ENCODE measurements at regions not wholly inside any gene's neighbourhood (a gene's known extent, or its start where the extent isn't known, plus 50 kb on each side); places are given as distances from the start of the nearest gene placed in this dataset.

- DNase-seq (ENCODE audit: low spot score): no peak
Measured at GRCh38 chr9:14560194-14560593, 133.0 kb downstream of the ZDHHC21 start.

GRCh38 chr9:14554886-14555285, 138.3 kb downstream of the ZDHHC21 start:
- DNase-seq (ENCODE audit: low spot score): no peak

GRCh38 chr9:14547245-14548060, 145.8 kb downstream of the ZDHHC21 start:
- DNase-seq (ENCODE audit: low spot score): no peak

- no peak for DNase-seq (ENCODE audit: low spot score)
Measured at GRCh38 chr9:14546693-14547092, 146.5 kb downstream of the ZDHHC21 start.

- DNase-seq (ENCODE audit: low spot score): no peak
Measured at GRCh38 chr9:14542071-14542470, 151.2 kb downstream of the ZDHHC21 start.

GRCh38 chr9:14538526-14538925, 154.7 kb downstream of the ZDHHC21 start:
- DNase-seq (ENCODE audit: low spot score): no peak

- DNase-seq (ENCODE audit: low spot score): no peak
Measured at GRCh38 chr9:14535161-14535955, 157.9 kb downstream of the ZDHHC21 start.

- DNase-seq (ENCODE audit: low spot score): no peak
Measured at GRCh38 chr9:14533867-14534640, 159.2 kb downstream of the ZDHHC21 start.

- DNase-seq (ENCODE audit: low spot score): no peak
Measured at GRCh38 chr9:14532456-14533115, 160.6 kb downstream of the ZDHHC21 start.

GRCh38 chr9:14531341-14532269, 161.6 kb downstream of the ZDHHC21 start:
- DNase-seq (ENCODE audit: low spot score): no peak

GRCh38 chr9:14530841-14531240, 162.4 kb downstream of the ZDHHC21 start:
- no peak for DNase-seq (ENCODE audit: low spot score)

- DNase-seq (ENCODE audit: low spot score): no peak
Measured at GRCh38 chr9:14530366-14530765, 162.9 kb downstream of the ZDHHC21 start.

GRCh38 chr9:14529629-14530028, 163.6 kb downstream of the ZDHHC21 start:
- no peak for DNase-seq (ENCODE audit: low spot score)

- DNase-seq (ENCODE audit: low spot score): no peak
Measured at GRCh38 chr9:14529054-14529453, 164.2 kb downstream of the ZDHHC21 start.

GRCh38 chr9:14526504-14526903, 166.7 kb downstream of the ZDHHC21 start:
- DNase-seq (ENCODE audit: low spot score): no peak

GRCh38 chr9:14525856-14526255, 167.4 kb downstream of the ZDHHC21 start:
- no peak for DNase-seq (ENCODE audit: low spot score)

GRCh38 chr9:14524873-14525515, 168.2 kb downstream of the ZDHHC21 start:
- no peak for DNase-seq (ENCODE audit: low spot score)

- DNase-seq (ENCODE audit: low spot score): no peak
Measured at GRCh38 chr9:14523545-14523944, 169.7 kb downstream of the ZDHHC21 start.

- no peak for DNase-seq (ENCODE audit: low spot score)
Measured at GRCh38 chr9:14522627-14523379, 170.4 kb downstream of the ZDHHC21 start.

- no peak for DNase-seq (ENCODE audit: low spot score)
Measured at GRCh38 chr9:14520341-14520740, 172.9 kb downstream of the ZDHHC21 start.
